Suprapubic skin (tissue), 4 donors: ENCODE measurements at regions not wholly inside any gene's neighbourhood (a gene's known extent, or its start where the extent isn't known, plus 50 kb on each side); places are given as distances from the start of the nearest gene placed in this dataset.

ENCODE experiments used
- DNase-seq, 2 donors: peaks; one replicate each; pipeline ENCODE4 v3.0.0-alpha.2; 2019; ENCODE audit warnings: low spot score in 2 of 2
- H3K27ac ChIP-seq: fragments of 200-600 bp; sonication (generic); one replicate; pipeline ENCODE4 v1.5.1; 2019
- H3K27me3 ChIP-seq: fragments of 200-600 bp; sonication (generic); one replicate; pipeline ENCODE4 v1.5.1; 2019
- H3K36me3 ChIP-seq: fragments of 200-600 bp; sonication (generic); one replicate; pipeline ENCODE4 v1.5.1; 2019
- H3K4me1 ChIP-seq: fragments of 200-600 bp; sonication (generic); one replicate; pipeline ENCODE4 v1.5.1; 2019
- H3K4me3 ChIP-seq: fragments of 200-600 bp; sonication (generic); one replicate; pipeline ENCODE4 v1.5.1; 2019; ENCODE audit warnings: mild to moderate bottlenecking
- H3K9me3 ChIP-seq: fragments of 200-600 bp; sonication (generic); one replicate; pipeline ENCODE4 v1.5.1; 2019
- EP300 ChIP-seq: sonication (generic); formaldehyde crosslinking; IDR thresholded peaks from one replicate; pipeline ENCODE4 v1.6.1; 2017; ENCODE audit warnings: antibody characterized with exemption
- POLR2A ChIP-seq, 2 donors: fragments of 450-650 bp; IDR thresholded peaks; one replicate each; pipeline ENCODE4 v1.6.1; 2017; ENCODE audit warnings: antibody characterized with exemption in 2 of 2, mild to moderate bottlenecking in 2 of 2, moderate library complexity in 2 of 2
- POLR2AphosphoS5 ChIP-seq, 3 donors: sonication (generic); formaldehyde crosslinking; IDR thresholded peaks; one replicate each; pipeline ENCODE4 v1.6.1; 2017; ENCODE audit warnings: antibody characterized with exemption in 3 of 3
- WGBS: methylation state at CpG from one replicate; pipeline ENCODE4 v1.1.5; 2018; 5-methylcytosine and 5-hydroxymethylcytosine counted together
- TF ChIP-seq, protein P1 (sequence below), 2 donors: fragments of 200-600 bp in 1 of 2; fragments of 450-650 bp in 1 of 2; sonication (generic) in 1 of 2; IDR thresholded peaks; one replicate each; pipeline ENCODE4 v1.5.1; 2016 to 2019; ENCODE audit warnings: antibody characterized with exemption in 2 of 2, mild to moderate bottlenecking in 1 of 2, moderate library complexity in 1 of 2

DNA sequence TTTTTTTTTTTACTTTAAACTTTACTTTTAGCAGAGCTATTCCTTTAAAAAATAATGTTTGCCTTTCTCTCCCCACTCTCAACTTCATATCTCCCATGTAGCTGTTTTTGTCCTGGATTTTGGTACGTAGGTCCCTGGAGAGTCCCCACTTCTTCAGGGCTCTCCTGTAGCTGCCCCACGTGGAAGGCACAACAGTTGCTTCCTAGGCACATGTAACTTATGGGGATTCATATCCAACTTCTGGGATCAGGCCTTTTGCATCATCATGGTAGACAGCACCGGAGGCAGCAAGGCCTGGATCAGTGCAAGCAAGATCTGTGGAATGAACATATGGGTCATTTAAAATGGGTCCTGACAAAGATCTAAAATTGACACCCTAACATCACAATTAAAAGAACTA is 95.7 kb downstream of the ACAA2 start:
- Histone ChIP-seq H3K27me3 (no peaks in the 10 kb centered on the region), H3K4me1 (no peaks in the 10 kb centered on the region), H3K36me3 (no peaks in the 10 kb centered on the region), H3K9me3 (no peaks in the 10 kb centered on the region), H3K27ac (no peak overlapping the region), H3K4me3 (no peak overlapping the region)
- WGBS, result 90% methylated on average over 3 of the region's 3 CpGs
- TF ChIP-seq POLR2AphosphoS5 (IDR thresholded peaks at IDR 0.05), result no peak
- TF ChIP-seq EP300, result no peak
- no peak for TF ChIP-seq POLR2A (IDR thresholded peaks at IDR 0.05)
- TF ChIP-seq, protein P1, sequence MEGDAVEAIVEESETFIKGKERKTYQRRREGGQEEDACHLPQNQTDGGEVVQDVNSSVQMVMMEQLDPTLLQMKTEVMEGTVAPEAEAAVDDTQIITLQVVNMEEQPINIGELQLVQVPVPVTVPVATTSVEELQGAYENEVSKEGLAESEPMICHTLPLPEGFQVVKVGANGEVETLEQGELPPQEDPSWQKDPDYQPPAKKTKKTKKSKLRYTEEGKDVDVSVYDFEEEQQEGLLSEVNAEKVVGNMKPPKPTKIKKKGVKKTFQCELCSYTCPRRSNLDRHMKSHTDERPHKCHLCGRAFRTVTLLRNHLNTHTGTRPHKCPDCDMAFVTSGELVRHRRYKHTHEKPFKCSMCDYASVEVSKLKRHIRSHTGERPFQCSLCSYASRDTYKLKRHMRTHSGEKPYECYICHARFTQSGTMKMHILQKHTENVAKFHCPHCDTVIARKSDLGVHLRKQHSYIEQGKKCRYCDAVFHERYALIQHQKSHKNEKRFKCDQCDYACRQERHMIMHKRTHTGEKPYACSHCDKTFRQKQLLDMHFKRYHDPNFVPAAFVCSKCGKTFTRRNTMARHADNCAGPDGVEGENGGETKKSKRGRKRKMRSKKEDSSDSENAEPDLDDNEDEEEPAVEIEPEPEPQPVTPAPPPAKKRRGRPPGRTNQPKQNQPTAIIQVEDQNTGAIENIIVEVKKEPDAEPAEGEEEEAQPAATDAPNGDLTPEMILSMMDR (IDR thresholded peaks at IDR 0.05), result no peak
- no peak for DNase-seq

DNA sequence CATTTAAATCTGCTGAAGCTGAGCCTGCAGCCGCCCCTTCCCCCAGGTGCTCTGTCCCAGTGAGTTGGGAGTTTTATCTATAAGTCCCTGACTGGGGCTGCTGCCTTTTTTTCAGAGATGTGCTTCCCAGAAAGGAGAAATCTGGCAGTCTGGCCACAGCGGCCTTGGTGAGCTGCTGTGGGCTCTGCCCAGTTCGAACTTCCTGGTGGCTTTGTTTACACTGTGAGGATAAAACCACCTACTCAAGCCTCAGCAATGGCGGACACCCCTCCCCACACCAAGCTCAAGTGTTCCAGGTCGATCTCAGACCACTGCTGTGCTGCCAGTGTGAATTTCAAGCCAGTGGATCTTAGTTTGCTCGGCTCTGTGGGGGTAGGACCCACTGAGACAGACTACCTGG is 97.3 kb downstream of the ACAA2 start:
- DNase-seq, result no peak
- Histone ChIP-seq H3K36me3 (no peaks in the 10 kb centered on the region), H3K9me3 (no peaks in the 10 kb centered on the region), H3K27ac (no peak overlapping the region), H3K4me3 (no peak overlapping the region), H3K4me1 (no peaks in the 10 kb centered on the region), H3K27me3 (no peaks in the 10 kb centered on the region)
- TF ChIP-seq EP300 (no peak), POLR2A (IDR thresholded peaks at IDR 0.05) (no peak), POLR2AphosphoS5 (IDR thresholded peaks at IDR 0.05) (no peak)
- TF ChIP-seq, protein P1 (IDR thresholded peaks at IDR 0.05), result no peak
- WGBS, result 100% methylated on average over 1 of the region's 6 CpGs

DNA sequence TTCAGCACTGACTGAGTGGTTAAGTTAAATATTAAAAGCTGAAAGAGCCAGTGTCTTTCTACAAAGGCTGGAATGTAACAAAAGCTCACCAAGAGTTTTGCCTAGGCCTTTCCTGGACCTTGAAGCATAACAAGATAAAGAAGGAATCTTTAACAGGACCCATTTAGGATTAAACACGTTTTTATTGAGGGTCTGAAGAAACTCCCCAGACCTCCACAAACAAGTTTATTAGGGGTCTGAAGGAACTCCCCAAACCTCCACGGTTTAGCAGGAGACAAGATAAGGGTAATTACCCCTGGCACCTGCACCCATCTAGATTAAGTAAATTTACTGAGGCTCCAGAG is 104.0 kb downstream of the ACAA2 start:
- Histone ChIP-seq H3K4me3 (no peak overlapping the region), H3K27ac (no peak overlapping the region), H3K27me3 (no peaks in the 10 kb centered on the region), H3K9me3 (no peaks in the 10 kb centered on the region), H3K4me1 (peaks cover under 1% of the 10 kb centered on the region), H3K36me3 (no peaks in the 10 kb centered on the region)
- no peak for TF ChIP-seq POLR2A (IDR thresholded peaks at IDR 0.05)
- TF ChIP-seq, protein P1 (IDR thresholded peaks at IDR 0.05), result no peak
- TF ChIP-seq EP300, result no peak
- no peak for TF ChIP-seq POLR2AphosphoS5 (IDR thresholded peaks at IDR 0.05)
- 55% methylated on average over 2 of the region's 2 CpGs for WGBS
- no peak for DNase-seq

DNA sequence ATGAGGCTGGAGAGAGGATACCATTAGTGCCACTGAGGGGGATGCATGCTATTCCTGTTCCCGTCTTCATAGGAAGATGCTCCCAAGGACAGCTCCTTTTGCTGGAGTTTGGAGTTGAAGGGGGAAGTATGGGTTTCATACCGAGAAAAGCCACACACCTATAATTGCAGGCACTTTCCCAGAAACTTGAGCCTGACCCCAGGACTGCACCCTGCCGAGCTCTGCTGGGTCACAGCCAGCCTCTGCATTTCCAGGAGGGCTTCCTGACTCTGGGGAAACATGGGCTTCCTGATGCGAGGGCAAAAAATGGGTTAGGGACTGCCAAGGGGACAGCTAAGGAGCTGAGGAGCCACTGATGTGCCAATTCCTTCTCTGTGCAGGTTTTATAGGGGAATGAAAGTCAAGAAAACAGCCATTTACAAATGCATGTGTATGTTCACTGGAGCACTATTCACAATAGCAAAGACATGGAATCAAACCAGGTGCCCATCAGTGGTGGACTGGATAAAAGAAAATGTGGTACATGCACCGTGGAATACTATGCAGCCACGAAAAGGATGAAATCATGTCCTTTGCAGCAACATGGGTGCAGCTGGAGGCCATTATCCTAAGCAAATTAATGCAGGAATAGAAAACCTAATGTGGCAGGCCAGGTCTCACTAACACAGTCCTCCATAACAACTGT is 104.5 kb downstream of the ACAA2 start:
- no peaks in the 10 kb centered on the region for H3K9me3 ChIP-seq
- no peak for DNase-seq
- WGBS, result 54% methylated on average over 6 of the region's 6 CpGs
- no peaks in the 10 kb centered on the region for H3K27me3 ChIP-seq
- TF ChIP-seq, protein P1 (IDR thresholded peaks at IDR 0.05), result no peak
- TF ChIP-seq EP300, result no peak
- no peak for TF ChIP-seq POLR2A (IDR thresholded peaks at IDR 0.05)
- no peaks in the 10 kb centered on the region for H3K36me3 ChIP-seq
- peaks cover 5% of the 10 kb centered on the region for H3K4me1 ChIP-seq
- no peak overlapping the region for H3K27ac ChIP-seq
- H3K4me3 ChIP-seq, result no peak overlapping the region

DNA sequence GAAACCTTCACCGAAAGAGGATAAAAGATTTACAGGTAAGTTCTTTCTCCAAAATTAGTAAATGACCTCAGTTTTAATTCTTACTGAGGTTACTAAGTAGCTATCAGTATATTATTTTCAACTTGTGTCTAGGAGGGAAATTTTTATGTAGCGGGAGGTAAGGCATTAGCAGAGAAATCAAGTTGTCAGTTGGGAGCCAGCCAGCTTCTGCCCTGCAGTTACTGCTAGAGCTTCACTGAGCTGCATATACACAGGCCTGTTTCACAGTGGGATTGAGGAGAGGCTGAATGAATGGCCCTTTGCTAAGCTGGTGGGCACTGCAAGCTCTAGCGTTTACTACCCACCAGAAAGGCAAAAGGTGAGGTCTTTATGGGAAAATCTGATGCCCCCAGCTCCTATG is 105.7 kb downstream of the ACAA2 start:
- DNase-seq, result no peak
- no peak overlapping the region for H3K27ac ChIP-seq
- TF ChIP-seq, protein P1 (IDR thresholded peaks at IDR 0.05), result no peak
- TF ChIP-seq POLR2AphosphoS5 (IDR thresholded peaks at IDR 0.05) (no peak), POLR2A (IDR thresholded peaks at IDR 0.05) (no peak), EP300 (no peak)
- peaks cover 5% of the 10 kb centered on the region for H3K4me1 ChIP-seq
- no peak overlapping the region for H3K4me3 ChIP-seq
- WGBS, result 77% methylated on average over 3 of the region's 3 CpGs
- H3K36me3 ChIP-seq, result no peaks in the 10 kb centered on the region
- H3K9me3 ChIP-seq, result no peaks in the 10 kb centered on the region
- H3K27me3 ChIP-seq, result no peaks in the 10 kb centered on the region
